ENCODE measurements at regions not wholly inside any gene's neighbourhood (a gene's known extent, or its start where the extent isn't known, plus 50 kb on each side); places are given as distances from the start of the nearest gene placed in this dataset.

DNA sequence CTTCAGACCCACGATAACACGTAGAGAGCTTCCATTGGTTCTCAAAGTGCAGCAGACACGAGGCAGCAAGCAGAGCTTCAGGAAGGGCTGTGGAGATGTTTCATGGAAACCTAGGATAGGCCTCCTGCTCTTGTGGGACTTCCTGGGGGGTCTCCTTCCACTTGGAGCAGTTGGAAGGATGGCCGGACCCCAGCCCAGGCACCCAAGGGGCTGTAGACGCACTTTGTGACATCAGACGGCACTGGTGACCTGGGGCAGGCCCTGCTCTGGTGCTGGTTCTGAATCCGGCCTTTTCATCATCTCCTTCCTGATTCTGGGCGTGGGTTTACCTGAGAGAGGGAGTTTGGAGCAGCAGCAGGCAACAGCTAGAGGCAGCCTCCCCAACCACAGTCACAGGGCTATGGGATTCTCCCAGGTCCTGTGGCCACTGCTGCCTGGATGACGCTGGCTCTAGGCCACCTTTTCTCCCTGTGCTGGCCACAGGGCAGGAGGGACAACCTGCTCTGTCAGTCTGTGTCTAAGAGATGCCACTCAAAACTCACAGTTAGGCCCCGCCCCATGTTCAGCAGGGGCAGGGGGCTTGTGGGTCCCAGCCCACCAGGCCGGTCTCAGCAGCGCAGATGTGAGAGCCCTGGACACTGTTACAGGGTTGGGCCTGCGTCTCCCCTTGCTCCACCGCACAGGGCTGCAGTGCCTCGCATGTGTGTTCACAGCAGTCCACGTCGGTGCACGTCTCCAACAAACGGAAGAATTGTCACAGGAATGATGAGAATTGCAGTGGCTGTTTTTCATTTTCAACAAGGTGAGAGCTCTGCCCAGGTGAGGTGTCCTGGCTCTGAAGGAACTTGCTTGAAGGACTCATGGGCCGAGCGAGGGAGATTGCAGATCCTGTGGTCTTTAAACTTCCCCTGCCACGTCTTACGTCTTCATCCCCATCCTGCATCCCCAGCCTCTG is 569.3 kb downstream of the TCERG1L start:
- Histone ChIP-seq H3K27me3 (ENCODE audit: low read length) (no peaks in the 10 kb centered on the region), H3K36me3 (ENCODE audit: low read depth, low read length) (no peaks in the 10 kb centered on the region), H3F3A (ENCODE audit: low read length, unreplicated experiment) (no peaks in the 10 kb centered on the region), H3K27ac (ENCODE audit: low read length) (no peak overlapping the region), H3K9me2 (replicated peaks; ENCODE audit: low read length) (no peaks in the 10 kb centered on the region), H3K9ac (ENCODE audit: low read length) (no peak overlapping the region), H3K4me3 (ENCODE audit: low read length) (no peak overlapping the region), H4K20me1 (ENCODE audit: low read length) (no peaks in the 10 kb centered on the region), H3K4me1 (ENCODE audit: insufficient read depth, low read length) (no peaks in the 10 kb centered on the region), H3K4me2 (ENCODE audit: low read length) (no peak overlapping the region), H3K9me3 (ENCODE audit: low read length) (no peaks in the 10 kb centered on the region), H3K79me2 (ENCODE audit: low read length) (no peaks in the 10 kb centered on the region), H2AFZ (ENCODE audit: low read length) (no peak overlapping the region)
- ATAC-seq, result no peak
- POLR2A ChIA-PET (ENCODE audit: unreplicated experiment), result no interaction called here
- TF ChIP-seq, protein P1, sequence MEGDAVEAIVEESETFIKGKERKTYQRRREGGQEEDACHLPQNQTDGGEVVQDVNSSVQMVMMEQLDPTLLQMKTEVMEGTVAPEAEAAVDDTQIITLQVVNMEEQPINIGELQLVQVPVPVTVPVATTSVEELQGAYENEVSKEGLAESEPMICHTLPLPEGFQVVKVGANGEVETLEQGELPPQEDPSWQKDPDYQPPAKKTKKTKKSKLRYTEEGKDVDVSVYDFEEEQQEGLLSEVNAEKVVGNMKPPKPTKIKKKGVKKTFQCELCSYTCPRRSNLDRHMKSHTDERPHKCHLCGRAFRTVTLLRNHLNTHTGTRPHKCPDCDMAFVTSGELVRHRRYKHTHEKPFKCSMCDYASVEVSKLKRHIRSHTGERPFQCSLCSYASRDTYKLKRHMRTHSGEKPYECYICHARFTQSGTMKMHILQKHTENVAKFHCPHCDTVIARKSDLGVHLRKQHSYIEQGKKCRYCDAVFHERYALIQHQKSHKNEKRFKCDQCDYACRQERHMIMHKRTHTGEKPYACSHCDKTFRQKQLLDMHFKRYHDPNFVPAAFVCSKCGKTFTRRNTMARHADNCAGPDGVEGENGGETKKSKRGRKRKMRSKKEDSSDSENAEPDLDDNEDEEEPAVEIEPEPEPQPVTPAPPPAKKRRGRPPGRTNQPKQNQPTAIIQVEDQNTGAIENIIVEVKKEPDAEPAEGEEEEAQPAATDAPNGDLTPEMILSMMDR (conservative IDR thresholded peaks at IDR 0.05; ENCODE audit: low read depth, low read length), result no peak
- TF ChIP-seq EZH2 (IDR thresholded peaks at IDR 0.05; ENCODE audit: low read length, unreplicated experiment), result no peak
- no peak for TF ChIP-seq EZH2phosphoT487 (IDR thresholded peaks at IDR 0.05; ENCODE audit: borderline replicate concordance, low read length)
- intact Hi-C loops (cut with micrococcal nuclease), result no loop called here
- CTCF ChIA-PET, result no interaction called here
- DNase-seq, result no peak
- no TSS peak for BruUV-seq (replicated peaks)

DNA sequence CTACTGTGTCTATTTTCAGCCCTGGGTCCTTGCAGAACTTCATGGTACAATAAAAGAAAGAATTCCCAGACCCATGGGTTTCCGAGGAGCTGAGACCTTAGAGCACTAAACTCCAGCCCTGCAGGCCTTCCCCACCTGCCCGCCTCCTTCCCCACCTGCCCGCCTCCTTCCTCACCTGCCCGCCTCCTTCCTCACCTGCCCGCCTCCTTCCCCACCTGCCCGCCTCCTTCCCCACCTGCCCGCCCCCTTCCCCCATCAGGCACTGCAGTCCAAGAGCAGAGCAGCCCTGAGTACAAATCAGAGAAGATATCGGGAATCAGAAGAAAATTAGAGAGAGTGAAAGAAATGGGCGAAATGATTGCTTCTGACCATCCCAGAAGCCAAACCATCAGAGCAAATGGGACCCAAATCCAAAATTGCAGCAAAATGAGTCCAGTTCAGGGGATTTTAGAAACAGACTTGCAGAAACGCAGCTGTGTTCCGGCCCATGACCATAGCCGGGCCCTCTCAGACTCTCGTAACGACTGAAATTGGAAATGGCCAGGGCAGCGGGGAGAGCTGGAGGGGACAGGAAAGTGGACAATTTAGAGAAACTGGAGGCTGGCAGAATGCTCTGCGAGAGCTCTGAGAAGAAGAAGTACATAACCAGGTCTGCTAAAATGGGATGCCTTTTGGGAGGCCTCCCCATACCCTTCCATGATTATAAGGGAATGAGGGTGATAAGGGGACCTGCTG is 568.4 kb downstream of the TCERG1L start:
- BruUV-seq (replicated peaks), result no TSS peak
- no peaks in the 10 kb centered on the region for H3K79me2 ChIP-seq (ENCODE audit: low read length)
- intact Hi-C loops (cut with micrococcal nuclease), result no loop called here
- no peak overlapping the region for H3K4me2 ChIP-seq (ENCODE audit: low read length)
- no peaks in the 10 kb centered on the region for H3K9me3 ChIP-seq (ENCODE audit: low read length)
- no peak for TF ChIP-seq EZH2phosphoT487 (IDR thresholded peaks at IDR 0.05; ENCODE audit: borderline replicate concordance, low read length)
- TF ChIP-seq, protein P1 (conservative IDR thresholded peaks at IDR 0.05; ENCODE audit: low read depth, low read length), result no peak
- TF ChIP-seq EZH2 (IDR thresholded peaks at IDR 0.05; ENCODE audit: low read length, unreplicated experiment), result no peak
- no peak overlapping the region for H2AFZ ChIP-seq (ENCODE audit: low read length)
- no peak for ATAC-seq
- no peak for DNase-seq
- CTCF ChIA-PET, result no interaction called here
- no peak overlapping the region for H3K27ac ChIP-seq (ENCODE audit: low read length)
- H3F3A ChIP-seq (ENCODE audit: low read length, unreplicated experiment), result no peaks in the 10 kb centered on the region
- no peaks in the 10 kb centered on the region for H3K4me1 ChIP-seq (ENCODE audit: insufficient read depth, low read length)
- no peaks in the 10 kb centered on the region for H3K36me3 ChIP-seq (ENCODE audit: low read depth, low read length)
- H3K9me2 ChIP-seq (replicated peaks; ENCODE audit: low read length), result no peaks in the 10 kb centered on the region
- no peak overlapping the region for H3K4me3 ChIP-seq (ENCODE audit: low read length)
- POLR2A ChIA-PET (ENCODE audit: unreplicated experiment), result no interaction called here
- no peaks in the 10 kb centered on the region for H3K27me3 ChIP-seq (ENCODE audit: low read length)
- H3K9ac ChIP-seq (ENCODE audit: low read length), result no peak overlapping the region
- H4K20me1 ChIP-seq (ENCODE audit: low read length), result no peaks in the 10 kb centered on the region
